Esophagus (tissue), 2 donors: ENCODE measurements at regions not wholly inside any gene's neighbourhood (a gene's known extent, or its start where the extent isn't known, plus 50 kb on each side); places are given as distances from the start of the nearest gene placed in this dataset.
"Not testable (repeated sequence)": the region's sequence is repeated elsewhere in the genome, so short reads cannot be mapped to it uniquely, and the experiment has no call there.

ENCODE experiments used
- H3K27ac ChIP-seq, 2 donors: one replicate each; pipeline ENCODE4 v1.5.1; 2013; ENCODE audit warnings: low read depth in 2 of 2, mild to moderate bottlenecking in 2 of 2, inconsistent platforms in 1 of 2, low read length in 1 of 2, moderate library complexity in 1 of 2
- H3K27me3 ChIP-seq, 2 donors: one replicate each; pipeline ENCODE4 v1.6.1; 2013; ENCODE audit warnings: low read length in 2 of 2, control low read depth in 1 of 2, mild to moderate bottlenecking in 1 of 2; ENCODE audit not compliant: insufficient read depth in 2 of 2, control insufficient read depth in 1 of 2
- H3K36me3 ChIP-seq, 2 donors: one replicate each; pipeline ENCODE4 v1.6.1; 2013; ENCODE audit warnings: low read length in 1 of 2; ENCODE audit not compliant: control insufficient read depth in 2 of 2, insufficient read depth in 2 of 2
- H3K4me1 ChIP-seq, 2 donors: one replicate each; pipeline ENCODE4 v1.6.1; 2013; ENCODE audit warnings: low read length in 1 of 2; ENCODE audit not compliant: control insufficient read depth in 2 of 2, insufficient read depth in 2 of 2
- H3K4me3 ChIP-seq, 2 donors: one replicate each; pipeline ENCODE4 v1.5.1; 2013; ENCODE audit warnings: low read length in 2 of 2, mild to moderate bottlenecking in 2 of 2, low read depth in 1 of 2, moderate library complexity in 1 of 2
- H3K9me3 ChIP-seq, 2 donors: one replicate each; pipeline ENCODE4 v1.6.1; 2013; ENCODE audit warnings: mild to moderate bottlenecking in 2 of 2, low read depth in 1 of 2, low read length in 1 of 2, moderate library complexity in 1 of 2; ENCODE audit not compliant: control insufficient read depth in 2 of 2, insufficient read depth in 1 of 2
- WGBS, 2 donors: extraction: QIAGEN DNeasy Blood & Tissue Kit; methylation state at CpG; one replicate each; pipeline ENCODE4 v1.1.7; 2013; 5-methylcytosine and 5-hydroxymethylcytosine counted together
- donor health status: healthy with polysubstance abuse.
- donor health status: Bipolar disorder and iron deficiency.

GRCh38 chr13:74266309-74266708 is 132.1 kb upstream of the KLF12 start:
- H3K27ac ChIP-seq = no peak overlapping the region
- H3K36me3 ChIP-seq = no peaks in the 10 kb centered on the region
- 68 to 77% methylated on average over 3 of the region's 3 CpGs for WGBS, 2 donors
- no peaks in the 10 kb centered on the region for H3K9me3 ChIP-seq
- H3K27me3 ChIP-seq = no peaks in the 10 kb centered on the region
- H3K4me3 ChIP-seq = no peak overlapping the region
- no peaks in the 10 kb centered on the region for H3K4me1 ChIP-seq

GRCh38 chr13:74264333-74264732 is 130.1 kb upstream of the KLF12 start:
- H3K27ac ChIP-seq = no peak overlapping the region
- no peaks in the 10 kb centered on the region for H3K4me1 ChIP-seq
- H3K36me3 ChIP-seq = no peaks in the 10 kb centered on the region

GRCh38 chr13:74260420-74260819 is 126.2 kb upstream of the KLF12 start:
- WGBS, 2 donors = 94 to 95% methylated on average over 3 of the region's 3 CpGs
- H3K27ac ChIP-seq, H3K27me3 ChIP-seq, H3K9me3 ChIP-seq, H3K4me3 ChIP-seq, H3K4me1 ChIP-seq, H3K36me3 ChIP-seq: not testable (repeated sequence)

More at GRCh38 chr13:74264333-74264732, 130.1 kb upstream of the KLF12 start:
- no peak overlapping the region for H3K4me3 ChIP-seq
- H3K27me3 ChIP-seq = no peaks in the 10 kb centered on the region
- H3K9me3 ChIP-seq = no peaks in the 10 kb centered on the region

GRCh38 chr13:74259641-74260040 is 125.4 kb upstream of the KLF12 start:
- H3K9me3 ChIP-seq = no peaks in the 10 kb centered on the region
- no peak overlapping the region for H3K27ac ChIP-seq
- no peaks in the 10 kb centered on the region for H3K4me1 ChIP-seq
- WGBS, 2 donors = 51 to 57% methylated on average over 3 of the region's 3 CpGs
- no peak overlapping the region for H3K4me3 ChIP-seq
- H3K27me3 ChIP-seq = no peaks in the 10 kb centered on the region
- no peaks in the 10 kb centered on the region for H3K36me3 ChIP-seq

- no peaks in the 10 kb centered on the region for H3K27me3 ChIP-seq
- no peaks in the 10 kb centered on the region for H3K4me1 ChIP-seq
- no peak overlapping the region for H3K27ac ChIP-seq
- H3K9me3 ChIP-seq = no peaks in the 10 kb centered on the region
- no peak overlapping the region for H3K4me3 ChIP-seq
- 77 to 78% methylated on average over 4 of the region's 4 CpGs for WGBS, 2 donors
- H3K36me3 ChIP-seq = no peaks in the 10 kb centered on the region
These were observed 124.8 kb upstream of the KLF12 start for GRCh38 chr13:74258961-74259360.

- no peak overlapping the region for H3K27ac ChIP-seq
- no peaks in the 10 kb centered on the region for H3K27me3 ChIP-seq
- H3K4me1 ChIP-seq = no peaks in the 10 kb centered on the region
- no peak overlapping the region for H3K4me3 ChIP-seq
- WGBS, 2 donors = 88 to 96% methylated on average over 4 of the region's 4 CpGs
- H3K9me3 ChIP-seq = no peaks in the 10 kb centered on the region
- H3K36me3 ChIP-seq = no peaks in the 10 kb centered on the region
These were observed 122.8 kb upstream of the KLF12 start for GRCh38 chr13:74256969-74257368.

- Histone ChIP-seq H3K4me1 (no peaks in the 10 kb centered on the region), H3K27ac (no peak overlapping the region), H3K4me3 (no peak overlapping the region), H3K36me3 (no peaks in the 10 kb centered on the region), H3K9me3 (no peaks in the 10 kb centered on the region), H3K27me3 (no peaks in the 10 kb centered on the region)
- WGBS, 2 donors = 31 to 41% methylated on average over 1 of the region's 1 CpG
These were observed 119.0 kb upstream of the KLF12 start for GRCh38 chr13:74253161-74253560.

- Histone ChIP-seq H3K4me1 (no peaks in the 10 kb centered on the region), H3K4me3 (no peak overlapping the region), H3K9me3 (no peaks in the 10 kb centered on the region), H3K36me3 (no peaks in the 10 kb centered on the region), H3K27me3 (no peaks in the 10 kb centered on the region), H3K27ac (no peak overlapping the region)
- 61 to 74% methylated on average over 5 of the region's 5 CpGs for WGBS, 2 donors
These were observed 117.7 kb upstream of the KLF12 start for GRCh38 chr13:74251778-74252519.

GRCh38 chr13:74250738-74251190 is 116.6 kb upstream of the KLF12 start:
- Histone ChIP-seq H3K36me3 (no peaks in the 10 kb centered on the region), H3K9me3 (peaks cover 0 to 3% of the 10 kb centered on the region in 2 donors), H3K4me3 (no peak overlapping the region), H3K27me3 (no peaks in the 10 kb centered on the region), H3K4me1 (no peaks in the 10 kb centered on the region), H3K27ac (no peak overlapping the region)
- 35 to 44% methylated on average over 2 of the region's 2 CpGs for WGBS, 2 donors

GRCh38 chr13:74248477-74248876 is 114.3 kb upstream of the KLF12 start:
- H3K9me3 ChIP-seq = peaks cover 0 to 3% of the 10 kb centered on the region in 2 donors
- no peak overlapping the region for H3K27ac ChIP-seq
- H3K27me3 ChIP-seq = no peaks in the 10 kb centered on the region
- H3K36me3 ChIP-seq = no peaks in the 10 kb centered on the region
- no peaks in the 10 kb centered on the region for H3K4me1 ChIP-seq
- H3K4me3 ChIP-seq = no peak overlapping the region
- 90 to 94% methylated on average over 4 of the region's 4 CpGs for WGBS, 2 donors
